IMR-90 (cell line): ENCODE measurements at regions not wholly inside any gene's neighbourhood (a gene's known extent, or its start where the extent isn't known, plus 50 kb on each side); places are given as distances from the start of the nearest gene placed in this dataset.
"Not testable (repeated sequence)": the region's sequence is repeated elsewhere in the genome, so short reads cannot be mapped to it uniquely, and the experiment has no call there.

Experiments used
- ATAC-seq: fragments of 200-7000 bp; cut with Tn5 transposase; 2 replicates; pipeline ENCODE4 v1.9.1; 2020; ENCODE audit warnings: low read depth, mild to moderate bottlenecking, moderate library complexity
- BruUV-seq: library from RNA; stranded (reverse); fragments of 400-500 nt; replicated peaks from 2 replicates; lab custom pipeline; 2021; lab: Mats Ljungman, UMichigan
- CTCF ChIA-PET: fragments of 300-600 bp; formaldehyde crosslinking; extraction: SDS; loops from one replicate; lab custom pipeline; 2021; ENCODE audit warnings: antibody characterized with exemption; lab: Yijun Ruan, JAX
- POLR2A ChIA-PET: fragments of 300-600 bp; sonication (Branson Sonifier 250); formaldehyde crosslinking; loops from one replicate; lab custom pipeline; 2022; ENCODE audit warnings: antibody characterized with exemption; ENCODE audit not compliant: unreplicated experiment; lab: Charles Lee
- DNase-seq: peaks from one replicate; pipeline ENCODE4 v3.0.0; 2013
- H2AFZ ChIP-seq: replicated peaks from 2 replicates; pipeline ENCODE3; 2013; ENCODE audit warnings: low read length, mild to moderate bottlenecking; ENCODE audit not compliant: poor library complexity
- H2AK5ac ChIP-seq: 2 replicates; pipeline ENCODE4 v1.6.1; 2013; ENCODE audit warnings: low read depth, low read length, inconsistent platforms
- H2AK9ac ChIP-seq: replicated peaks from 2 replicates; pipeline ENCODE3; 2013; ENCODE audit warnings: mild to moderate bottlenecking, low read depth, low read length, moderate library complexity; ENCODE audit not compliant: poor library complexity
- H2BK120ac ChIP-seq: 2 replicates; pipeline ENCODE4 v1.6.1; 2013; ENCODE audit warnings: low read depth, low read length, inconsistent platforms
- H2BK15ac ChIP-seq: 3 replicates; pipeline ENCODE4 v1.6.1; 2013; ENCODE audit warnings: low read depth, low read length, inconsistent platforms
- H2BK20ac ChIP-seq: 2 replicates; pipeline ENCODE4 v1.6.1; 2013; ENCODE audit warnings: low read depth, mild to moderate bottlenecking, inconsistent platforms, low read length, moderate library complexity
- H2BK5ac ChIP-seq: 2 replicates; pipeline ENCODE4 v1.6.1; 2013; ENCODE audit warnings: mild to moderate bottlenecking, low read depth, low read length, inconsistent platforms; ENCODE audit not compliant: poor library complexity, severe bottlenecking
- H3K14ac ChIP-seq: replicated peaks from 2 replicates; pipeline ENCODE4 v1.6.1; 2013; ENCODE audit warnings: low read depth, low read length, inconsistent platforms
- H3K18ac ChIP-seq: 2 replicates; pipeline ENCODE4 v1.6.1; 2013; ENCODE audit warnings: low read depth, low read length, control low read depth
- H3K23ac ChIP-seq: 2 replicates; pipeline ENCODE4 v1.6.1; 2013; ENCODE audit warnings: low read depth, low read length, inconsistent platforms
- H3K27ac ChIP-seq: 2 replicates; pipeline ENCODE4 v1.5.1; 2013; ENCODE audit warnings: mild to moderate bottlenecking, control low read depth, low read length; ENCODE audit not compliant: insufficient read depth
- H3K27me3 ChIP-seq: 2 replicates; pipeline ENCODE4 v1.6.1; 2013; ENCODE audit warnings: low read length; ENCODE audit not compliant: control insufficient read depth, insufficient read depth
- H3K36me3 ChIP-seq: 2 replicates; pipeline ENCODE4 v1.6.1; 2013; ENCODE audit warnings: low read length, mixed read lengths; ENCODE audit not compliant: control insufficient read depth, insufficient read depth
- H3K4ac ChIP-seq: 2 replicates; pipeline ENCODE4 v1.6.1; 2013; ENCODE audit warnings: low read depth, low read length, inconsistent platforms
- H3K4me1 ChIP-seq: 2 replicates; pipeline ENCODE4 v1.6.1; 2013; ENCODE audit warnings: low read length, mixed read lengths; ENCODE audit not compliant: control insufficient read depth, insufficient read depth
- H3K4me2 ChIP-seq: 2 replicates; pipeline ENCODE4 v1.6.1; 2013; ENCODE audit warnings: low read depth, mild to moderate bottlenecking, control low read depth, low read length, moderate library complexity
- H3K4me3 ChIP-seq: 2 replicates; pipeline ENCODE4 v1.5.1; 2013; ENCODE audit warnings: low read depth, mild to moderate bottlenecking, control low read depth, low read length, moderate library complexity; ENCODE audit not compliant: insufficient read depth
- H3K56ac ChIP-seq: 2 replicates; pipeline ENCODE4 v1.6.1; 2013; ENCODE audit warnings: low read length, inconsistent platforms; ENCODE audit not compliant: insufficient read depth; ENCODE audit errors: extremely low read depth
- H3K79me1 ChIP-seq, 2 experiments: 2 replicates each; pipeline ENCODE4 v1.6.1; 2013; ENCODE audit warnings: low read length in 2 of 2, inconsistent platforms in 1 of 2, low read depth in 1 of 2
- H3K9ac ChIP-seq: 2 replicates; pipeline ENCODE4 v1.6.1; 2013; ENCODE audit warnings: low read depth, low read length, control low read depth
- H3K9me1 ChIP-seq: 2 replicates; pipeline ENCODE4 v1.6.1; 2013; ENCODE audit warnings: low read length, inconsistent platforms; ENCODE audit not compliant: insufficient read depth
- H3K9me3 ChIP-seq: 2 replicates; pipeline ENCODE4 v1.6.1; 2013; ENCODE audit warnings: low read length; ENCODE audit not compliant: control insufficient read depth, insufficient read depth
- H4K20me1 ChIP-seq: 2 replicates; pipeline ENCODE4 v1.6.1; 2013; ENCODE audit warnings: low read length, inconsistent platforms; ENCODE audit not compliant: insufficient read depth
- H4K5ac ChIP-seq: 2 replicates; pipeline ENCODE4 v1.6.1; 2013; ENCODE audit warnings: mild to moderate bottlenecking, low read depth, low read length, control low read depth
- H4K8ac ChIP-seq, 2 experiments: 2 replicates each; pipeline ENCODE4 v1.6.1; 2013; ENCODE audit warnings: low read depth in 2 of 2, low read length in 2 of 2, control low read depth in 1 of 2, inconsistent platforms in 1 of 2
- H4K91ac ChIP-seq: 2 replicates; pipeline ENCODE4 v1.6.1; 2013; ENCODE audit warnings: low read depth, low read length, inconsistent platforms; ENCODE audit not compliant: insufficient read depth
- ELK1 ChIP-seq: fragments of 150-350 bp; IDR thresholded peaks from 2 replicates; pipeline ENCODE4 v1.6.1; 2016; ENCODE audit warnings: low read depth, mild to moderate bottlenecking, low read length, moderate library complexity, borderline replicate concordance
- MAZ ChIP-seq: IDR thresholded peaks from 2 replicates; pipeline ENCODE4 v1.6.1; 2012; ENCODE audit warnings: low read depth, mild to moderate bottlenecking, low read length, improper control_type of control experiment, moderate library complexity, borderline replicate concordance
- RAD21 ChIP-seq: IDR thresholded peaks from 2 replicates; pipeline ENCODE4 v1.6.1; 2012; ENCODE audit warnings: low read length, improper control_type of control experiment
- RFX5 ChIP-seq: IDR thresholded peaks from 2 replicates; pipeline ENCODE4 v1.8.0; 2012; ENCODE audit warnings: low read depth, mild to moderate bottlenecking, low read length, moderate library complexity
- SMC3 ChIP-seq: fragments of 150-350 bp; IDR thresholded peaks from 2 replicates; pipeline ENCODE4 v1.6.1; 2016; ENCODE audit warnings: low read depth, mild to moderate bottlenecking, antibody characterized with exemption, low read length, moderate library complexity
- WGBS, 2 experiments: methylation state at CpG; one replicate each; pipeline versions ENCODE4 v1.1.5 to v1.1.7; 2013; ENCODE audit warnings: missing lambda C conversion rate in 2 of 2; ENCODE audit not compliant: insufficient read length in 1 of 2; ENCODE audit errors: extremely low coverage in 2 of 2; 5-methylcytosine and 5-hydroxymethylcytosine counted together
- dilution Hi-C: fragments of 300-500 bp; cut with HindIII; formaldehyde crosslinking; loops from one replicate; pipeline ENCODE4 v1.14.3; 2018; ENCODE audit warnings: low sequenced_read_pairs; ENCODE audit not compliant: unreplicated experiment
- in situ Hi-C: fragments of 300-500 bp; cut with MboI; formaldehyde crosslinking; loops from 3 replicates; pipeline ENCODE4 v1.14.3; 2019; ENCODE audit warnings: low sequenced_read_pairs, inconsistent platforms, mixed read lengths
- intact Hi-C: fragments of 100-400 bp; cut with micrococcal nuclease; formaldehyde crosslinking; loops from 2 replicates; pipeline ENCODE4 v1.10.0; 2022

GRCh38 chr6:6952484-6952883 lies 155.3 kb upstream of the RREB1 start:
- POLR2A ChIA-PET, result no interaction called here
- Histone ChIP-seq H4K5ac (no peak overlapping the region), H2BK20ac (no peak overlapping the region), H2BK5ac (no peak overlapping the region), H3K27ac (no peak overlapping the region), H3K36me3 (no peaks in the 10 kb centered on the region), H3K4me1 (no peaks in the 10 kb centered on the region), H4K8ac (no peak overlapping the region), H2BK120ac (no peak overlapping the region), H3K4me3 (no peak overlapping the region), H2AFZ (no peak overlapping the region), H3K9me1 (no peaks in the 10 kb centered on the region), H4K91ac (no peak overlapping the region), H3K27me3 (no peaks in the 10 kb centered on the region), H2AK9ac (no peak overlapping the region), H3K4me2 (no peak overlapping the region), H4K20me1 (no peaks in the 10 kb centered on the region), H3K9me3 (peaks cover 12% of the 10 kb centered on the region), H3K9ac (no peak overlapping the region), H3K14ac (no peak overlapping the region), H3K18ac (no peak overlapping the region), H3K56ac (no peak overlapping the region), H3K79me1 (no peaks in the 10 kb centered on the region), H2BK15ac (no peak overlapping the region), H2AK5ac (no peak overlapping the region), H3K23ac (no peak overlapping the region), H3K4ac (no peak overlapping the region)
- no TSS peak for BruUV-seq
- WGBS, 2 experiments, result 89% methylated on average over 21 of the region's 33 CpGs; no CpG with 5 or more reads in 1 of the 2 experiments
- in situ Hi-C loops (no loop called here), intact Hi-C loops (no loop called here), dilution Hi-C loops (no loop called here)
- TF ChIP-seq ELK1 (no peak), RAD21 (no peak), SMC3 (no peak), MAZ (no peak), RFX5 (no peak)
- ATAC-seq, result no peak
- DNase-seq, result no peak
- CTCF ChIA-PET, result no interaction called here

- H3K56ac ChIP-seq, POLR2A ChIA-PET, dilution Hi-C loops, H4K20me1 ChIP-seq, H3K4me1 ChIP-seq, H3K9me1 ChIP-seq, CTCF ChIA-PET, BruUV-seq, H3K4ac ChIP-seq, H2BK120ac ChIP-seq, H3K4me2 ChIP-seq, H3K36me3 ChIP-seq, H3K79me1 ChIP-seq, DNase-seq, H3K14ac ChIP-seq, H2BK20ac ChIP-seq, intact Hi-C loops, in situ Hi-C loops, H4K5ac ChIP-seq, H3K18ac ChIP-seq, H4K8ac ChIP-seq, ATAC-seq, H4K91ac ChIP-seq, H3K27ac ChIP-seq, H3K9ac ChIP-seq, H2AK9ac ChIP-seq, H2BK15ac ChIP-seq, H3K4me3 ChIP-seq, H2AFZ ChIP-seq, H2AK5ac ChIP-seq, H3K27me3 ChIP-seq, H3K23ac ChIP-seq, H2BK5ac ChIP-seq: not testable (repeated sequence)
- WGBS, 2 experiments, result 60% methylated on average over 1 of the region's 6 CpGs; no CpG with 5 or more reads in 1 of the 2 experiments
- H3K9me3 ChIP-seq, result peaks cover 12% of the 10 kb centered on the region
These were observed 154.8 kb upstream of the RREB1 start for GRCh38 chr6:6952927-6953326.
